ENCODE measurements at regions not wholly inside any gene's neighbourhood (a gene's known extent, or its start where the extent isn't known, plus 50 kb on each side); places are given as distances from the start of the nearest gene placed in this dataset.

- TF ChIP-seq POLR2A (IDR thresholded peaks at IDR 0.05): no peak
- TF ChIP-seq, protein P1, sequence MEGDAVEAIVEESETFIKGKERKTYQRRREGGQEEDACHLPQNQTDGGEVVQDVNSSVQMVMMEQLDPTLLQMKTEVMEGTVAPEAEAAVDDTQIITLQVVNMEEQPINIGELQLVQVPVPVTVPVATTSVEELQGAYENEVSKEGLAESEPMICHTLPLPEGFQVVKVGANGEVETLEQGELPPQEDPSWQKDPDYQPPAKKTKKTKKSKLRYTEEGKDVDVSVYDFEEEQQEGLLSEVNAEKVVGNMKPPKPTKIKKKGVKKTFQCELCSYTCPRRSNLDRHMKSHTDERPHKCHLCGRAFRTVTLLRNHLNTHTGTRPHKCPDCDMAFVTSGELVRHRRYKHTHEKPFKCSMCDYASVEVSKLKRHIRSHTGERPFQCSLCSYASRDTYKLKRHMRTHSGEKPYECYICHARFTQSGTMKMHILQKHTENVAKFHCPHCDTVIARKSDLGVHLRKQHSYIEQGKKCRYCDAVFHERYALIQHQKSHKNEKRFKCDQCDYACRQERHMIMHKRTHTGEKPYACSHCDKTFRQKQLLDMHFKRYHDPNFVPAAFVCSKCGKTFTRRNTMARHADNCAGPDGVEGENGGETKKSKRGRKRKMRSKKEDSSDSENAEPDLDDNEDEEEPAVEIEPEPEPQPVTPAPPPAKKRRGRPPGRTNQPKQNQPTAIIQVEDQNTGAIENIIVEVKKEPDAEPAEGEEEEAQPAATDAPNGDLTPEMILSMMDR (IDR thresholded peaks at IDR 0.05): no peak
Observed at GRCh38 chr5:104088876-104089778, 526.5 kb upstream of the NUDT12 start.

All from stomach (tissue), 4 donors.